IMR-90 (cell line): ENCODE measurements at regions not wholly inside any gene's neighbourhood (a gene's known extent, or its start where the extent isn't known, plus 50 kb on each side); places are given as distances from the start of the nearest gene placed in this dataset.
A peak's percentile ranks its signal among the peaks of the same experiment; 100 is the strongest.

Experiments
- ATAC-seq: fragments of 200-7000 bp; cut with Tn5 transposase; 2 replicates; pipeline ENCODE4 v1.9.1; 2020; ENCODE audit warnings: low read depth, mild to moderate bottlenecking, moderate library complexity
- BruUV-seq: library from RNA; stranded (reverse); fragments of 400-500 nt; replicated peaks from 2 replicates; lab custom pipeline; 2021; lab: Mats Ljungman, UMichigan
- CTCF ChIA-PET: fragments of 300-600 bp; formaldehyde crosslinking; extraction: SDS; loops from one replicate; lab custom pipeline; 2021; ENCODE audit warnings: antibody characterized with exemption; lab: Yijun Ruan, JAX
- POLR2A ChIA-PET: fragments of 300-600 bp; sonication (Branson Sonifier 250); formaldehyde crosslinking; loops from one replicate; lab custom pipeline; 2022; ENCODE audit warnings: antibody characterized with exemption; ENCODE audit not compliant: unreplicated experiment; lab: Charles Lee
- DNase-seq: peaks from one replicate; pipeline ENCODE4 v3.0.0; 2013
- H2AFZ ChIP-seq: replicated peaks from 2 replicates; pipeline ENCODE3; 2013; ENCODE audit warnings: low read length, mild to moderate bottlenecking; ENCODE audit not compliant: poor library complexity
- H2AK5ac ChIP-seq: 2 replicates; pipeline ENCODE4 v1.6.1; 2013; ENCODE audit warnings: low read depth, low read length, inconsistent platforms
- H2AK9ac ChIP-seq: replicated peaks from 2 replicates; pipeline ENCODE3; 2013; ENCODE audit warnings: mild to moderate bottlenecking, low read depth, low read length, moderate library complexity; ENCODE audit not compliant: poor library complexity
- H2BK120ac ChIP-seq: 2 replicates; pipeline ENCODE4 v1.6.1; 2013; ENCODE audit warnings: low read depth, low read length, inconsistent platforms
- H2BK15ac ChIP-seq: 3 replicates; pipeline ENCODE4 v1.6.1; 2013; ENCODE audit warnings: low read depth, low read length, inconsistent platforms
- H2BK20ac ChIP-seq: 2 replicates; pipeline ENCODE4 v1.6.1; 2013; ENCODE audit warnings: low read depth, mild to moderate bottlenecking, inconsistent platforms, low read length, moderate library complexity
- H2BK5ac ChIP-seq: 2 replicates; pipeline ENCODE4 v1.6.1; 2013; ENCODE audit warnings: mild to moderate bottlenecking, low read depth, low read length, inconsistent platforms; ENCODE audit not compliant: poor library complexity, severe bottlenecking
- H3K14ac ChIP-seq: replicated peaks from 2 replicates; pipeline ENCODE4 v1.6.1; 2013; ENCODE audit warnings: low read depth, low read length, inconsistent platforms
- H3K18ac ChIP-seq: 2 replicates; pipeline ENCODE4 v1.6.1; 2013; ENCODE audit warnings: low read depth, low read length, control low read depth
- H3K23ac ChIP-seq: 2 replicates; pipeline ENCODE4 v1.6.1; 2013; ENCODE audit warnings: low read depth, low read length, inconsistent platforms
- H3K27ac ChIP-seq: 2 replicates; pipeline ENCODE4 v1.5.1; 2013; ENCODE audit warnings: mild to moderate bottlenecking, control low read depth, low read length; ENCODE audit not compliant: insufficient read depth
- H3K27me3 ChIP-seq: 2 replicates; pipeline ENCODE4 v1.6.1; 2013; ENCODE audit warnings: low read length; ENCODE audit not compliant: control insufficient read depth, insufficient read depth
- H3K36me3 ChIP-seq: 2 replicates; pipeline ENCODE4 v1.6.1; 2013; ENCODE audit warnings: low read length, mixed read lengths; ENCODE audit not compliant: control insufficient read depth, insufficient read depth
- H3K4ac ChIP-seq: 2 replicates; pipeline ENCODE4 v1.6.1; 2013; ENCODE audit warnings: low read depth, low read length, inconsistent platforms
- H3K4me1 ChIP-seq: 2 replicates; pipeline ENCODE4 v1.6.1; 2013; ENCODE audit warnings: low read length, mixed read lengths; ENCODE audit not compliant: control insufficient read depth, insufficient read depth
- H3K4me2 ChIP-seq: 2 replicates; pipeline ENCODE4 v1.6.1; 2013; ENCODE audit warnings: low read depth, mild to moderate bottlenecking, control low read depth, low read length, moderate library complexity
- H3K4me3 ChIP-seq: 2 replicates; pipeline ENCODE4 v1.5.1; 2013; ENCODE audit warnings: low read depth, mild to moderate bottlenecking, control low read depth, low read length, moderate library complexity; ENCODE audit not compliant: insufficient read depth
- H3K56ac ChIP-seq: 2 replicates; pipeline ENCODE4 v1.6.1; 2013; ENCODE audit warnings: low read length, inconsistent platforms; ENCODE audit not compliant: insufficient read depth; ENCODE audit errors: extremely low read depth
- H3K79me1 ChIP-seq, 2 experiments: 2 replicates each; pipeline ENCODE4 v1.6.1; 2013; ENCODE audit warnings: low read length in 2 of 2, inconsistent platforms in 1 of 2, low read depth in 1 of 2
- H3K9ac ChIP-seq: 2 replicates; pipeline ENCODE4 v1.6.1; 2013; ENCODE audit warnings: low read depth, low read length, control low read depth
- H3K9me1 ChIP-seq: 2 replicates; pipeline ENCODE4 v1.6.1; 2013; ENCODE audit warnings: low read length, inconsistent platforms; ENCODE audit not compliant: insufficient read depth
- H3K9me3 ChIP-seq: 2 replicates; pipeline ENCODE4 v1.6.1; 2013; ENCODE audit warnings: low read length; ENCODE audit not compliant: control insufficient read depth, insufficient read depth
- H4K20me1 ChIP-seq: 2 replicates; pipeline ENCODE4 v1.6.1; 2013; ENCODE audit warnings: low read length, inconsistent platforms; ENCODE audit not compliant: insufficient read depth
- H4K5ac ChIP-seq: 2 replicates; pipeline ENCODE4 v1.6.1; 2013; ENCODE audit warnings: mild to moderate bottlenecking, low read depth, low read length, control low read depth
- H4K8ac ChIP-seq, 2 experiments: 2 replicates each; pipeline ENCODE4 v1.6.1; 2013; ENCODE audit warnings: low read depth in 2 of 2, low read length in 2 of 2, control low read depth in 1 of 2, inconsistent platforms in 1 of 2
- H4K91ac ChIP-seq: 2 replicates; pipeline ENCODE4 v1.6.1; 2013; ENCODE audit warnings: low read depth, low read length, inconsistent platforms; ENCODE audit not compliant: insufficient read depth
- BHLHE40 ChIP-seq: fragments of 150-350 bp; IDR thresholded peaks from 2 replicates; pipeline ENCODE4 v1.6.1; 2016; ENCODE audit warnings: mild to moderate bottlenecking, low read depth, low read length
- FOS ChIP-seq: fragments of 150-350 bp; IDR thresholded peaks from 2 replicates; pipeline ENCODE4 v1.6.1; 2016; ENCODE audit warnings: low read depth, low read length
- NFE2L2 ChIP-seq: fragments of 150-350 bp; IDR thresholded peaks from 2 replicates; pipeline ENCODE4 v1.6.1; 2016; ENCODE audit warnings: low read depth, mild to moderate bottlenecking, low read length
- POLR2A ChIP-seq: IDR thresholded peaks from 2 replicates; pipeline ENCODE4 v1.6.1; 2012; ENCODE audit warnings: mild to moderate bottlenecking, low read depth, low read length
- RCOR1 ChIP-seq: IDR thresholded peaks from 2 replicates; pipeline ENCODE4 v1.6.1; 2012; ENCODE audit warnings: mild to moderate bottlenecking, low read length, improper control_type of control experiment; ENCODE audit not compliant: insufficient replicate concordance
- RFX5 ChIP-seq: IDR thresholded peaks from 2 replicates; pipeline ENCODE4 v1.8.0; 2012; ENCODE audit warnings: low read depth, mild to moderate bottlenecking, low read length, moderate library complexity
- SMC3 ChIP-seq: fragments of 150-350 bp; IDR thresholded peaks from 2 replicates; pipeline ENCODE4 v1.6.1; 2016; ENCODE audit warnings: low read depth, mild to moderate bottlenecking, antibody characterized with exemption, low read length, moderate library complexity
- WGBS, 2 experiments: methylation state at CpG; one replicate each; pipeline versions ENCODE4 v1.1.5 to v1.1.7; 2013; ENCODE audit warnings: missing lambda C conversion rate in 2 of 2; ENCODE audit not compliant: insufficient read length in 1 of 2; ENCODE audit errors: extremely low coverage in 2 of 2; 5-methylcytosine and 5-hydroxymethylcytosine counted together
- dilution Hi-C: fragments of 300-500 bp; cut with HindIII; formaldehyde crosslinking; loops from one replicate; pipeline ENCODE4 v1.14.3; 2018; ENCODE audit warnings: low sequenced_read_pairs; ENCODE audit not compliant: unreplicated experiment
- in situ Hi-C: fragments of 300-500 bp; cut with MboI; formaldehyde crosslinking; loops from 3 replicates; pipeline ENCODE4 v1.14.3; 2019; ENCODE audit warnings: low sequenced_read_pairs, inconsistent platforms, mixed read lengths
- intact Hi-C: fragments of 100-400 bp; cut with micrococcal nuclease; formaldehyde crosslinking; loops from 2 replicates; pipeline ENCODE4 v1.10.0; 2022
- TF ChIP-seq, protein P1 (sequence below): conservative IDR thresholded peaks from 2 replicates; pipeline ENCODE4 v1.5.1; 2012; ENCODE audit warnings: mild to moderate bottlenecking, low read depth, low read length, improper control_type of control experiment
- TF ChIP-seq, protein P2 (sequence below): fragments of 150-350 bp; IDR thresholded peaks from 2 replicates; pipeline ENCODE4 v1.6.1; 2016; ENCODE audit warnings: low read depth, mild to moderate bottlenecking, low read length, moderate library complexity, borderline replicate concordance

DNA sequence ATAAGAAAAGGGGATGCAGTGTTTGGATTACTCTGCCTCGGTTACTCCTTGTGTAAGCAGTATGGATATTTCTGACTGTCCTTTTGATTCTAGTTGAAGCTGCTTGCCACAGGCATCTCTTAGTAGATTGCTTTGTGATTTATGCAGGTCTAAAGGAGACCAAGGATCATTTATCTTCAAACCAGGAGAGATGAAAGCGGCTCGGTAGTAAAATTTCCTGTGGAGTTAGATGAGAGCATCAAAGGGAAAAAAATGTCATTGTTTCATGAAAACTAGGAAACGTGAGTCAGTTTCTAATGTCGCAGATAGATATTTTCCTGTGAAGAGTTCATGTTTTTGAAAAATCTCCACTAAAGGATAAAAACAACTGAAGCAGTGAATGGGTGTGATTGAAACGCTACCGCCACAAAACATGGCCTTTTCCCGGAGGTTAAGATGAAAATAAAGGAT is 254.0 kb upstream of the TBL1XR1 start:
- no peak overlapping the region for H4K5ac ChIP-seq
- ChIA-PET POLR2A (no interaction called here), CTCF (no interaction called here)
- H3K14ac ChIP-seq = no peak overlapping the region
- no peaks in the 10 kb centered on the region for H3K27me3 ChIP-seq
- no peaks in the 10 kb centered on the region for H3K79me1 ChIP-seq
- H3K56ac ChIP-seq = no peak overlapping the region
- DNase-seq (no peak), ATAC-seq (no peak)
- dilution Hi-C loops = no loop called here
- H2AFZ ChIP-seq = no peak overlapping the region
- H2AK9ac ChIP-seq = no peak overlapping the region
- H2BK120ac ChIP-seq = no peak overlapping the region
- no peak overlapping the region for H3K4ac ChIP-seq
- peak overlapping the region; percentile 37; the same call in 1 of the 2 replicates for H3K18ac ChIP-seq
- peaks cover 2% of the 10 kb centered on the region for H3K4me1 ChIP-seq
- H2BK20ac ChIP-seq = no peak overlapping the region
- H3K4me2 ChIP-seq = no peak overlapping the region
- no peak overlapping the region for H3K4me3 ChIP-seq
- intact Hi-C loops = no loop called here
- no peak overlapping the region for H2AK5ac ChIP-seq
- in situ Hi-C loops = no loop called here
- no CpG with 5 or more reads among the region's 8 CpGs for WGBS, 2 experiments
- H3K27ac ChIP-seq = no peak overlapping the region
- no peaks in the 10 kb centered on the region for H3K36me3 ChIP-seq
- H2BK15ac ChIP-seq = no peak overlapping the region
- H3K9me3 ChIP-seq = no peaks in the 10 kb centered on the region
- H3K9ac ChIP-seq = no peak overlapping the region
- H4K20me1 ChIP-seq = no peaks in the 10 kb centered on the region
- TF ChIP-seq, protein P1, sequence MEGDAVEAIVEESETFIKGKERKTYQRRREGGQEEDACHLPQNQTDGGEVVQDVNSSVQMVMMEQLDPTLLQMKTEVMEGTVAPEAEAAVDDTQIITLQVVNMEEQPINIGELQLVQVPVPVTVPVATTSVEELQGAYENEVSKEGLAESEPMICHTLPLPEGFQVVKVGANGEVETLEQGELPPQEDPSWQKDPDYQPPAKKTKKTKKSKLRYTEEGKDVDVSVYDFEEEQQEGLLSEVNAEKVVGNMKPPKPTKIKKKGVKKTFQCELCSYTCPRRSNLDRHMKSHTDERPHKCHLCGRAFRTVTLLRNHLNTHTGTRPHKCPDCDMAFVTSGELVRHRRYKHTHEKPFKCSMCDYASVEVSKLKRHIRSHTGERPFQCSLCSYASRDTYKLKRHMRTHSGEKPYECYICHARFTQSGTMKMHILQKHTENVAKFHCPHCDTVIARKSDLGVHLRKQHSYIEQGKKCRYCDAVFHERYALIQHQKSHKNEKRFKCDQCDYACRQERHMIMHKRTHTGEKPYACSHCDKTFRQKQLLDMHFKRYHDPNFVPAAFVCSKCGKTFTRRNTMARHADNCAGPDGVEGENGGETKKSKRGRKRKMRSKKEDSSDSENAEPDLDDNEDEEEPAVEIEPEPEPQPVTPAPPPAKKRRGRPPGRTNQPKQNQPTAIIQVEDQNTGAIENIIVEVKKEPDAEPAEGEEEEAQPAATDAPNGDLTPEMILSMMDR = no peak
- TF ChIP-seq, protein P2, sequence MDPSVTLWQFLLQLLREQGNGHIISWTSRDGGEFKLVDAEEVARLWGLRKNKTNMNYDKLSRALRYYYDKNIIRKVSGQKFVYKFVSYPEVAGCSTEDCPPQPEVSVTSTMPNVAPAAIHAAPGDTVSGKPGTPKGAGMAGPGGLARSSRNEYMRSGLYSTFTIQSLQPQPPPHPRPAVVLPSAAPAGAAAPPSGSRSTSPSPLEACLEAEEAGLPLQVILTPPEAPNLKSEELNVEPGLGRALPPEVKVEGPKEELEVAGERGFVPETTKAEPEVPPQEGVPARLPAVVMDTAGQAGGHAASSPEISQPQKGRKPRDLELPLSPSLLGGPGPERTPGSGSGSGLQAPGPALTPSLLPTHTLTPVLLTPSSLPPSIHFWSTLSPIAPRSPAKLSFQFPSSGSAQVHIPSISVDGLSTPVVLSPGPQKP = no peak
- no peak for TF ChIP-seq NFE2L2
- TF ChIP-seq FOS = no peak
- no peak for TF ChIP-seq SMC3
- no peak for TF ChIP-seq RCOR1
- TF ChIP-seq BHLHE40 = no peak
- TF ChIP-seq RFX5 = no peak
- TF ChIP-seq POLR2A = no peak
- no peak overlapping the region; a peak in 1 of 4 replicates for H4K8ac ChIP-seq
- H4K91ac ChIP-seq = no peak overlapping the region
- BruUV-seq = no TSS peak
- H2BK5ac ChIP-seq = no peak overlapping the region
- no peak overlapping the region for H3K23ac ChIP-seq
- no peaks in the 10 kb centered on the region for H3K9me1 ChIP-seq
